ENCODE measurements at regions not wholly inside any gene's neighbourhood (a gene's known extent, or its start where the extent isn't known, plus 50 kb on each side); places are given as distances from the start of the nearest gene placed in this dataset.
"Not testable (repeated sequence)": the region's sequence is repeated elsewhere in the genome, so short reads cannot be mapped to it uniquely, and the experiment has no call there.

- no peak for DNase-seq (ENCODE audit: low read depth)
These were observed 222.4 kb downstream of the ANTXR2 start for GRCh38 chr4:79850626-79851025.

- no peak for DNase-seq (ENCODE audit: low read depth)
These were observed 224.7 kb downstream of the ANTXR2 start for GRCh38 chr4:79848329-79848728.

DNA sequence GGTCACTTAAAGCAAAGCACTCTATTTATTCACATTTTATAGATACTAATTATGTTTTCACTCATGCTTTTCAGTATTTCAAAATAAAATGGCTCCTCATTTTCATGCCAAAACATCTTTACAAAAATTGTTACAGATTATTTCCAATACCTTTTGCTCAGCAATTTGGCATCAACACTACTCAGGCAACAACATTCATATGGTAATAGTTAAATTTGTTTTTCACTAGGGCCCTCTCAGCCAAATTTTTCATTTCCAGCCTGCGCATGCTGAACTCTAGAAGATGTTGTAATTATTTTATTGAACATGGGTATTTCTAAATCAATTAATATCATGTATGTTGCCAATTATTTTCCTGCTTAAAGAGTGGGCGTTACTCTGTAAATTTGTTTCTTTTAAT is 225.6 kb downstream of the ANTXR2 start:
- no peak for DNase-seq (ENCODE audit: low read depth)

- no peak for DNase-seq (ENCODE audit: low read depth)
These were observed 230.9 kb downstream of the ANTXR2 start for GRCh38 chr4:79842162-79842561.

DNA sequence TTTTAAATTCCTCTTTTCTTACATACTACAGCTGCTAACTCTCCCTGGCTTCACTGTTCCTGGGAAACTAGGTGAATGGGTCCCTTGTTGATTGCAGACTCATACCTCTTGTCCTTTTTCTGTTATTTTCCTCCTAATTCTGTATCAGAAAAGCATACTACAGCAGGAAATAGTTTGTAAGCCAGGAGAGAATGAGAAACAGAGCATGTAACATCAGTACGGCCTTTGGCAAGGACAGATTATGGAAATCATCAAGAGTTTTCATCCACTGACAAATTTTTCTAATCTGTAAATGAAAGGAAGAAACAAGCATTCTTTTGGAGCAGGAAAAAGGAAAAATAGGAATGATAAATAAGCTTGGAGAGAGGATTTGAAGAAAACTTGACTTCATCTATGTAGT is 239.2 kb downstream of the ANTXR2 start:
- DNase-seq (ENCODE audit: low read depth): no peak

DNA sequence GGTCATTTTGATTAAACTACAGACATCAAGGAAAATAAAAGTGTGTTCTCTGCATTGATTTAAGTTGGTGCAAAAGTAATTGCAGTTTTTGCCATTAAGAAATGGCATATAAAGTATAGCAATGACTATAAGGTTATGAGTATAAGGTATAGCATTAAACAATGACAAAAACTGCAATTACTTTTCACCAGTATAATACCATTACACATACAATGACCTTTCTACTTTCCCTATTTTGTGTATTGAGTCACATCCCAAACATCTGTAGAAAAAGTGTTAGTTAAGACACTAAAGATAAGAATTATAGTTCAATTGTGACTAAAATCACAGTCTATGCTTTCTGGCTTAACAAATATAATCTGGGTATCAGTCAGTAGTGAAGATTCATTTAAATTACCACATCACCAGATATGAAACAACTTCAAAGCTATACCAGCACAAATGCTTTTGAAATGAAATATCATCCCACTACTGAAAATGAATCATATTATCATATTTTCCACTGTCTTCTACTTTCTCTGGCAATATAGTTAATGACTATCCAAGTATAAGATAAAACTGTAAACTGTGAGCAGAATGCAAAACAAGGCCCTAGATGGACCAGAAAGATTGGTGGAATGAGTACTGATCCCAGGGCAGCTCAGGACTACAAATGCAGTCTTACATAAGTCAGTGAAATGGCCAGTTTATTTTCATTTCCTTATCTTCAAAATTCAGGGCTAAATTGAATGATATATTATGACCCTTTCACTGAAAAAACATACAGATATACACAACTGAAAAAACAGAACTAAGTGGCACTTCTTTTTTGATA is 241.1 kb downstream of the ANTXR2 start:
- DNase-seq (ENCODE audit: low read depth): no peak

- DNase-seq (ENCODE audit: low read depth): no peak
These were observed 241.9 kb downstream of the ANTXR2 start for GRCh38 chr4:79831119-79831528.

DNA sequence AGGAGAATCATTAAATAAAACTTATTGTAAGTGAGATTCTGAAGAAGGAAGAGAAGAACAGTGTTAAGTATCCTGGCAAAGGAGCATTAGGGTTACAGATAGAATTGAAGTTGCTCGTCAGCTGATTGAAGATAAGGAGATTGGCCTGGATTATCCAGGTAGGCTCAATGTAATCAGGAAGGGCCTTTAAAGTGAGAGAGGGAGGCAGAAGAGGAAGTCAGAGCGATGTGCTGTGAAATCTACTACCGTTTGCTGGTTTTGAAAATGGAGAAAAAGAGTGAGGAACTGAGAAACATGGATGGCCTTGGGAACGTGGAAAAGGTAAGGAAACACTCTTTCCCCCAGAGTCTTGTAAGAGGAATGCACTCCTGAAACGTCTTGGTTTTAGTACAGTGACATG is 245.7 kb downstream of the ANTXR2 start:
- DNase-seq (ENCODE audit: low read depth): no peak

GRCh38 chr4:79823148-79823763 is 249.8 kb downstream of the ANTXR2 start:
- DNase-seq (ENCODE audit: low read depth): no peak

GRCh38 chr4:79820427-79820826 is 252.6 kb downstream of the ANTXR2 start:
- no peak for DNase-seq (ENCODE audit: low read depth)

GRCh38 chr4:79807933-79808332 is 265.1 kb downstream of the ANTXR2 start:
- not testable (repeated sequence) for DNase-seq (ENCODE audit: low read depth)

DNA sequence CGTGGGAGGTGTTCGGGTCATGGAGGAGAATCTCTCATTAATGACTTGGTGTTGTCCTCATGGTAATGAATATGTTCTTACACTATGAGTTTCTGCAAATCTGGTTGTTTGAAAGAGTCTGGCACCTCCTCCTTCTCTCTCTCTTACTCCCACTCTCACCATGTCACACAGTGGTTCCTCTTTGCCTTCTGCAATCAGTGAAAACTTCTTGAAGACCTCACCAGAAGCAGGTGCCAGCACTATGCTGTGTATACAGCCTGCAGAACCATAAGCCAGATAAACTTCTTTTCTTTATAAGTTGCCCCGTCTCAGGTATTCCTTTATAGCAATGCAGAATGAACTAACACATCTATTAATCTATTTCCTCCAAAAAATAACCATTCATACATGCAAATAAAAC is 275.0 kb downstream of the ANTXR2 start:
- no peak for DNase-seq (ENCODE audit: low read depth)

DNA sequence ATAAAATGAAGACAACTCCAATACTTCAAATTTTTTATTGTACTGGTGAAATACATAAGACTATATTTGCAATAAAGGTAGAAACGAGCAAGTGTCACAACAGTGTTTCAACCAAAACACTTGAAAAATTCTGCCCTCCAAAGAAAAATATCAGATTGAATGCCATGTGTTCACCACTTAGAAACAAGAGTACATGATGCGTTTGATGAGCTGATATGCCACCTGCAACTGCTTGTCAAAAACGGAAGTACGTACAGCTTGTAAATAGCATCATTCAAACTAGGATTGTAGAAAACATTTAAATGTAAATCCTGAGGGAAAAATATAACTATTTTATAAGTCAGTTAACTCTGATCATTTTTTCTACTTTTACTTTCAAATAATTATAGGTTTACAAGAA is 276.1 kb downstream of the ANTXR2 start:
- DNase-seq (ENCODE audit: low read depth): no peak

DNA sequence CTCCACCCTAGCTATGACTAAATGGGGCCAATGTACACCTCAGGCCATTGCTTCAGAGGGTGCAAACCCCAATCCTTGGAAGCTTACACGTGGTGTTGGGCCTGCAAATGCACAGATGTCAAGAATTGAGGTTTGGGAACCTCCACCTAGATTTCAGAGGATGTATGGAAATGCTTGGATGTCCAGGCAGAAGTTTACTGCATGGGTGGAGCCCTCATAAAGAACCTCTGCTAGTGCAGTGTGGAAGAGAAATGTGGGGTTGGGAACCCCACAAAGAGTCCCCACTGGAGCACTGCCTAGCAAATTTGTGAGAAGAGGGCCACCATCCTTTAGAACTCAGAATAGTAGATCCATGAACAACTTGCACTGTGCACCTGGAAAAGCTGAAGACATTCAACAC is 284.1 kb downstream of the ANTXR2 start:
- DNase-seq (ENCODE audit: low read depth): no peak

DNA sequence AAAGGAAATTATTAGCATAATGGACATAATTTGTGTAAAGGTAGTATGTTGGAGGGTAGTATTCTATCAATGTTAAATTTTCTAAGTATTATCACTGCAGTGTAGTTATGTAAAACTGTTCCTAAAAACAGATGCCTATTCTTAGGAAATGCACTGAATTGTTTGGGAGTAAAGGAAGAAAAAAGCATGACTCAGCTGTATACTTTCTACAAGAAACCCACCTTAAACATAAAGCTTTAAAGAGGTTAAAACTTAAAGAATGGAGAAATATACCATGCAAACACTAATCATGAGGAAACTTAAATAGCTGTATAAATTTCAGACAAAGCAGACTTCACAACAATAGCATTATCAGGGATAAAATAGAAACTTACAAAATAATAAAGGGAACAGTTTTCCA is 292.9 kb downstream of the ANTXR2 start:
- DNase-seq (ENCODE audit: low read depth): no peak

GRCh38 chr4:79772510-79772909 is 300.5 kb downstream of the ANTXR2 start:
- no peak for DNase-seq (ENCODE audit: low read depth)

DNA sequence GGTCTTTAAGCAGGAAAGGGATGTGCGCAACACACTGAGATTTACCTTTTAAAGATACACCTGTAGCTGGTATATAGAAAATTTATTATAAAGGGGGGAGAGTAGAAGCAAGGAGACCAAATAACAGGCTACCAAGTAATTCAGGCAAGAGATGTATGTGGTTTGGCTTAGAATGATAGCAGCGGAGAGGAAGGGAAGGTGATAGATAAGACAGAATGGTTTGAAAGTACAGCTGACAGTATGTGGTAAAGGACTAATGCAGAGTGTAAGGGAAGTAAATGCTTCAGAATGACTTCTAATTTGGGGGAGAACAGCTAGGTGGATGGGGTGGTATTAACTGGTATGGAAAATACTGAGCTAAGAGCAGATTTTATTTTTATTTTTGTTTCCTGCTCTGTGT is 308.9 kb downstream of the ANTXR2 start:
- DNase-seq (ENCODE audit: low read depth): no peak

DNA sequence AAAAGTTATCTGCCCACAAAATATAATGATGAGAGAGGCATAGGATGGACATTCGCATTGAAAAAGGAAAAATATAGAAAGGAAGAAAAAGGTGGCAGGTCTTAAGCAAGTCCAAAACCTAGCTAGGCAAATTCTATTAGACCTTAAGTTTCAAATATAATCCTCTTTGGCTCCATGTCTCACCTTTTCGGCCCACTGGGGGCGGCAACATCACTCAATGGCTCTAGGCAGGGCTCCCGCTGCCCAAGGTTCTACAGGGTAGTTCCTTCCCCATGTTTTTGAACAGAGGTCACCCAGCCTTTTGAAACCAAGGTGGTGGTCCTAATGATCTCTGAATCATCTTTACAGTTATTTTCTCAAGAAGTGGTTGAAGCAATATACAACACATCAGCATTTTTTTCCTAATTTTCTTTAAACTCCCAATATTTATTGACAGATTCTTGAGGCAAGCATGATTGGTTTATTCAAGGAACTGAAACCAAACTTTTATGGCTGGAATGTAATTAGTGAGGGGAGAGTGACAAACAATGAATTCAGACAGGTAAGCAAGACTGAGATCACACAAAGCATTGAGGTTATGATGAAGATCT is 309.4 kb downstream of the ANTXR2 start:
- no peak for DNase-seq (ENCODE audit: low read depth)

DNA sequence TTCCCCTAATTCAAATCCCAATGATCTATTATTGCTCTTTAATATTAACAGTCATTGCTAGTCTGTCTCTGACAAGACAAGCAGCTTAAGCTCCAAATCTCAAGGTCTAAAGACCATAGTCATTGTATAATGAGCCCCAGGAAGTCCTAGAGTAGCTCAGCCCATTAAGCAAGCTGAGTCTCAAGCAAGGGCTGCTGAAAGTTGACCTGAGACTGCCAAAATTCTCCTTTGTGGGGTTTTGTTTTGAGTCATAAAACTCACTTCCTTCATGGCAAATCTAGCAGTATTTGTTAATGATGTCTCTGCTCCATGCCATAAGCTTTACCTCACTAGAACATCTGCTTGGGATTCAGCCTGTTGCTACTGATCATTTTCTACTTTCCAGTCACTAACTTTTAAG is 313.2 kb downstream of the ANTXR2 start:
- DNase-seq (ENCODE audit: low read depth): no peak

GRCh38 chr4:79757600-79757999 is 315.4 kb downstream of the ANTXR2 start:
- DNase-seq (ENCODE audit: low read depth): no peak

- no peak for DNase-seq (ENCODE audit: low read depth)
These were observed 316.7 kb downstream of the ANTXR2 start for GRCh38 chr4:79756140-79756895.

GRCh38 chr4:79748835-79749234 is 324.2 kb downstream of the ANTXR2 start:
- DNase-seq (ENCODE audit: low read depth): no peak

GRCh38 chr4:79747252-79747651 is 325.8 kb downstream of the ANTXR2 start:
- DNase-seq (ENCODE audit: low read depth): no peak

Data from fibroblast of gingiva (primary cell).